GM18508 (cell line): ENCODE measurements at regions not wholly inside any gene's neighbourhood (a gene's known extent, or its start where the extent isn't known, plus 50 kb on each side); places are given as distances from the start of the nearest gene placed in this dataset.
A peak's percentile ranks its signal among the peaks of the same experiment; 100 is the strongest.
"Not testable (repeated sequence)": the region's sequence is repeated elsewhere in the genome, so short reads cannot be mapped to it uniquely, and the experiment has no call there.

Experiments
- ATAC-seq: cut with Tn5 transposase; IDR thresholded peaks from one replicate; pipeline ENCODE4 v1.9.1; 2021; ENCODE audit warnings: moderate number of reproducible peaks; ENCODE audit not compliant: insufficient read depth, unreplicated experiment

DNA sequence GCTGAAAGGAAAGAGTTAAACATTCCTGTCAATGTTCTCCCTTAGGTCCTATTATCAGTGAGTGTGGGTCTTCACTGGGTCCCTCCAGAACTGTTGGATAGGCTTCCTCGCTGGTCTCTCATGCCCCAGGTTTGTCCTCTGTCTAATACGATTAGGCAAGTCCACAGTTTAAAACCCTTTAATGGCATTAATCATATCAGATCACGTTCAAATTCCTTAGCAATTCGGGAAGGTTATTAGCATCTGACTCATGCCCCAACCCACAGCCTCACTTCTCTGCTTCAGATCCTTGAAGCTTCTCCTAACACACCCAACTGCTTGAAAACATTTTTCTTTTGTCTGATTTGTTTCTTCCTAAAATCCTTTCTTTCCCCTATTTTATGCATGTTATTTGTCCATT lies 224.3 kb upstream of the ATP10A start:
- ATAC-seq: no peak

DNA sequence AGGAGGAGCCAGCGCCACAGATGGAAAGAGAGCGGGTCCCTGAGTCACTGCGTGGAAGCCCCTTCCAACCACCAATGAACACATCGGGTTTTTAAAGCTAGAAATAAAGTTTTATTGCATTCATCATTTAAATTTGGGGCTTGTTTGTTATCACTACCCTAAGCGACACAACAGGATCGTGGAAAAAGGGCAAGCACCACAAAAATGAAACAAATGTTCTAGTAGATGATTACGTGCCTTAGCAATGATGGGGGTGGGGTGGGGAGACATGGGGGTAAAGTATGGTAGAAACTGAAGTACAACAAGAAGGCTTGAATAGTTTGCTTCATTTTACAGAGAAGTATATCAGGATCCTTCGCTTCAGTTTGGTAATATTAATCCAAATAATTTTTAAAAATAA lies 221.6 kb upstream of the ATP10A start:
- ATAC-seq: no peak

- no peak for ATAC-seq
Observed at GRCh38 chr15:26083896-26084295, 220.8 kb upstream of the ATP10A start.

- ATAC-seq: no peak
Observed at GRCh38 chr15:26083457-26083856, 220.3 kb upstream of the ATP10A start.

DNA sequence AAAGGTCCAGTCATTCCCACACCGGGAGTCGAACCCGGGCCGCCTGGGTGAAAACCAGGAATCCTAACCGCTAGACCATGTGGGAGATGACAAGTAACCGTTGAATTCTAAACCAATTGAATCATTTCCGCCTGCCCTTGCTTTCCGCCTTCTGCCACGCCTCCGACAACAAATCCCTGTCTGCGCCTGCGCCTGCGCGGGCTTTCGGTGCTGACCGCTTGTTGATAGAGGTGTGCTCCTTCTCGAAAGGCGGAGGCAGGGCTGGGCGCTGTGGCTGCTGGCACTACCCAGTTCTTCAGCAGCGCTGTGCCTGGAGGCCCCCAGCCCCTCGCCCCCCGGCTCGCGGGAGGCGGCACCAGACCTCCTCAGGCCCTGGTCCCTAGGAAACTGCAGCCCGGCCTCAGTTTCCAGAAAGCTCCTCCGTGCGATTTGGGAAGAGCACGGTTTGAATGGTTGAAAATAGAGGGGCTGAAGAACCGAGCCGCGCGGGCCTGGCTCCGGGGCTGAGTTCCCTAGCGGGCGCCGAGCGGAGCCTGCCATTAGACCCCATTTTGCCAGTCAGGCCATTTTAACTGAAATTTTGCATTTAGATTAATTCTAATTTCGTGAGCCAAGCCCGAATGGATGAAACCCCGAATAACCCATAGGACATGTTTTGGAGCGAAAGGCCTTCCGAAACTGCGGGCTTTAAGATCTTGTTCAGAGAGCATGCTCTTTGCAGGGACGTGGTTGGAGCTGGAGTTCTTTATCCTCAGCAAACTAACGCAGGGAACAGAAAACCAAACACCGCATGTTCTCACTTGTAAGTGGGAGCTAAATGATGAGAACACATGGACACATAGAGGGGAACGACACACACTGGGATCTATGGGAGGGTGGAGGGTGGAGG lies 219.3 kb upstream of the ATP10A start:
- ATAC-seq: peak; percentile 86

DNA sequence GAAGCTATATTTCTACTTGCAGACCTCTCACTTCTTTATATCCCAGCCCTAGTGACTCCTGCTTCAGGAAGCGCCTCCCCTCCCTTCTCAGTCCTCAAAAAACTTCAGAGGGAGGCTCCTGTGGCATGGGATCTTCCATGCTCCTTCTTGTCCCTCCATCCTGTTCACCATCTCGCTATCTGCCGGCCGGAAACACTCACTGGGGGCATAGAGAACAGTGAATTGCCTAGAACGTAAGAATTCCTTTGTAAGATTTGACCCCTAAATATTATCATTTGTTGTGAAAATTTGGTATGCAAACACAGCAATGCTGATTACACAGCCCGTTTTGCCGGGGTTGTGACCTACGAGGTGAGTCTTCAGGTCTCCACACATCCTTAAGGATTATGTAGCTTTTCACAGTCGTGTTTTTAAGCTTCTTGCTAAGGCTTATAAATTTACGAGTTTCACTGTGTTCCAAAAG lies 218.7 kb upstream of the ATP10A start:
- ATAC-seq: no peak

- no peak for ATAC-seq
Observed at GRCh38 chr15:26075770-26076169, 212.6 kb upstream of the ATP10A start.

- no peak for ATAC-seq
Observed at GRCh38 chr15:26073430-26074333, 210.6 kb upstream of the ATP10A start.

- no peak for ATAC-seq
Observed at GRCh38 chr15:26070095-26070532, 207.0 kb upstream of the ATP10A start.

DNA sequence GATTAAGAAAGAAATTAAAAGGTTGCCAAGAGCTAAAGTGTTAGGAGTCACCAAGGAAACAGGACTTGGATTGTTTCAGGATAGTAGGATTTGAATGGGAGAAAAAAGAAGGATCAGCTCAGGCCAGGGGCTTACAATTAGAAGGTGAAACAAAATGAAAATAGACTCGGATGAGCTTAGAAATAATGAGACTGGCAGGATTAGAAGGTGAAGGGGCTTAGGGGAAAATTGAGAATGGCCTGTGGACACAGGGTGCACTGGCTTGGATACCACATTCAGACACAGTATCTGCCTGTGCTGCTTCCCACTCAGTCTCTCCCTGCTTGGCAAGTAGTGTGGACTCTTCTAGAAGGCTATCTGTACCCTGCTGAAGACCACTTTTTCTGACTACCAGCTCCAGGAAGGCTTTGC lies 206.1 kb upstream of the ATP10A start:
- no peak for ATAC-seq

DNA sequence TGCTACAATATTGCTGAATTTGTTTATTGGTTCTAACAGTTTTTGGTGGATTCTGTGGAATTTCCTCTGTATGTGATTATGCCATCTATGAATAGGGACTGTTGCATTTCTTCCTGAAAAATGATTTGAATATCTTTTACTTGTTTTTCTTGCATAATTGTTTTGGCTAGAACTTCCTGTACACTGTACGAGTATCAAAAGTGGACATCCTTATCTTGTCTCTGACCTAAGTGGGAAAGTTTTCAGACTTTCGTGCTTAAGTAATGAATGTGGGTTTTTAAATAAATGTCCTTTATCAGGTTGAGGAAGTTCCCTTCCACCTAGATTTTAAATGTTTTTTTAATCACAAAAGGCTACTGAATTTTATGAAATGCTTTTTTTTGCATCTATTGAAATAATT lies 203.8 kb upstream of the ATP10A start:
- ATAC-seq: no peak

DNA sequence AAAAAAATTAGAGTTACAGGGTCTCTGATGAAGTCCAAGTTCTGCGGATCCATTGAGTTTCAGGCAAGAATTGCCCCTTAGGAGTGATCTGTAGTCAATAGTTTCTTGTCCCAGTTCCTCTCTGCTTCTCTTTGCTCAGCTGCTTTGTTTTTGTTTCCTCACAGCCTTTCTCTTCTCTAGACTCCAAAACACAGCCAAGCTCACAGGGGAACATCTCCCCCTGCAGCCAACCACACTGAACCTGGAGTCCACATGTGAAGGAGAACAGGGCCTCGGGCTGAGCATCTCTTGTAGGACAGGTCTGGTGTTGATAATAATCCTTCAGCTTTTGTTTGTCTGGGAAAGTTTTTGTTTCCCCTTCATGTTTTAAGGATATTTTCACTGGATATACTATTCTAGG lies 202.6 kb upstream of the ATP10A start:
- ATAC-seq: no peak

GRCh38 chr15:26061248-26061647 lies 198.1 kb upstream of the ATP10A start:
- ATAC-seq: no peak

- not testable (repeated sequence) for ATAC-seq
Observed at GRCh38 chr15:26056766-26057165, 193.6 kb upstream of the ATP10A start.

DNA sequence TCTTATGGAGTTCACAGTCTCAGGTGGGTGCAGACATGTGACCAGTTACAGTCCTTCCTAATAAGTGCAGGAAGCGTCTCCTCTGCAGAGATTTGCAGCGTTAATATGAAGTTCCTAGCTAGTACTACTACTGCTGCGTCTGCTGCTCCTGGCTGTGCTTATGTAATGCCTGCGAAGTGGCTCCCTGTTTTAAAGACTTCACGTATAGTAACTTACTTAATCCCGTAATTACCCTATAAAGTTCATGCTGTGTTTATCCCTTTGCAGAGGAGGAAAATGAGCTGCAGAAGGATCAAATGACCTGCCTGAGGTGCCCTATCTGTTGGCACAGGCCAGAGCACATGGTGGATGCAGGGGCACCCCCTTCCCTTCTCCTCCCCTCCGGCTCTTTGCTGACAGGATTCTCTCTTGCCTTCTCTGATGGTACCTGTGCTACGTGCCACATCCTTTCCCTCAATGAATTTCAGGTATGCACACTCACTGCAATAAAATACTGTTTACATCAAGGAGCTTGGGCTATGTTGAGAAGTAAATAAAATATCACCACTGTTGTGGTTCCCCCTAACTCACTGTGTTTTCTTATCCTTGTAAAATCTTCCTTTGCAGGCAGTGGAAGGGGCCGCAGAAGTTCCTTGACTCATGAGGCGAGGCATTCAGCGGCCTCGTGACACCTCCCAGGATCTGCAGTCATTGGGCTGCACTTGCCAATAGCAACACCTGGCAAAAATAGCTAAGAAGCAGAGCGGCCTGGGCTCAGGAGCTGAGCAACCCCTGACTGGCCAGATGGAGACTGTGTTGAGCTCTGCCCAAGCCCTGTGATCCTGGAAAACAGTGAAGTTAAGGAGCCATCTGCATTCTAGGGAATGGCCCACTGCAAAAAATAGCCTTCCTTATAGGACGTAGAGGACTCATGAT lies 188.9 kb upstream of the ATP10A start:
- no peak for ATAC-seq

GRCh38 chr15:26050984-26051383 lies 187.9 kb upstream of the ATP10A start:
- ATAC-seq: no peak

DNA sequence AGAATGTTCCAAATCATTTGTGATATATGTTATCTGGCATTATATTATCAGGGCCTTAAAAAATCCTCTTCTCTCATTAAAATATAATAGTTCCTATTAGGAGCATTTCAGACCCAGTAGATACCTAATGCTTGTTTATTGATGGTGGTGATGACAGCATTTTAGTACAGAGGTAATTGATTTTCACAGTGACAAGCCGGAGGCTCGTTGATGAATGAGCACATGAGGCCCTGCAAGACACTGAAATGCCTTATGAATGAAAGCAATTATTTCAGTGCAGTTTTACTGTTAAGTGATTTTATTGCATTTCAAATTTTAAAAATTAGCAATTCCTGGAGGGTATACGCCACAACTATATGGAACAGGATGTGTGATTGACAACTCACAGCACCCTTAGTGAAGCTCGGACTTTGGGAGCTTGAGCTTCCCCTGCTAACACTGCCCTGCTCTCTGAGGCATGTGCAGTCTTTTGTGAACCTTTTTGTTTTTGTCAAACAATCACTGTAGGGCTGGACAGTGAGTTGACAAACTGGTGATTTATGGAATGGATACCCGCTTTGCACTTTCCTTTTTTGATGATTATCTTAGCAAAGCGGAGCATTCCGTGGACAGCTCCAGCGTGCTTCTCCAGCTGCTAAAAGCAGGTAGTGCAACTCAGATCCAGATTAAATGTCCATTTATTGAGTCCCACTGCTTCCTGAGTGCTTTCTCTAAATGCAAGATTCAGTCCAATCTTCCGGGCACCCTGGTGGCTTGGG lies 187.0 kb upstream of the ATP10A start:
- no peak for ATAC-seq

DNA sequence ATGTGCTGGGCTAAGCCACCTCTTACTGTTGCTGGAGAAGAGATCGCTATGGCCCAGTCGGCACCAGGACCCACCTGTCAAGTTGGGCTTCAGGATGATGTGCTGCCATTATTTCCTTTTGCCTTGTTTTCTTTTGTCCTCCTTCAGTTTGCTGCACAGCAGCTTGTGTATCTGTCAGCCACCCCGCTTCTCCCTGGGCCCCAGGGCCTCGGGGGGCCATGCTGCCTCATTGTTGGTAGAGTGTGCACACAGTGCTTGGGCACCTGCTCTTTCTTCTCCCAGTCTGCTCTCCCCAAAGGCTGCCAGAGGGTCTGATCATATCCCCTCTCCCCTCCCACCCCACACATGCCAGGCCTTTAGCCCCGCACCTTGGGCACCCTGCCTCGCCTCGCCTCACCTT lies 185.5 kb upstream of the ATP10A start:
- ATAC-seq: no peak

- ATAC-seq: no peak
Observed at GRCh38 chr15:26045516-26045915, 182.4 kb upstream of the ATP10A start.
